ENCODE measurements at regions not wholly inside any gene's neighbourhood (a gene's known extent, or its start where the extent isn't known, plus 50 kb on each side); places are given as distances from the start of the nearest gene placed in this dataset.
"Not testable (repeated sequence)": the region's sequence is repeated elsewhere in the genome, so short reads cannot be mapped to it uniquely, and the experiment has no call there.

DNA sequence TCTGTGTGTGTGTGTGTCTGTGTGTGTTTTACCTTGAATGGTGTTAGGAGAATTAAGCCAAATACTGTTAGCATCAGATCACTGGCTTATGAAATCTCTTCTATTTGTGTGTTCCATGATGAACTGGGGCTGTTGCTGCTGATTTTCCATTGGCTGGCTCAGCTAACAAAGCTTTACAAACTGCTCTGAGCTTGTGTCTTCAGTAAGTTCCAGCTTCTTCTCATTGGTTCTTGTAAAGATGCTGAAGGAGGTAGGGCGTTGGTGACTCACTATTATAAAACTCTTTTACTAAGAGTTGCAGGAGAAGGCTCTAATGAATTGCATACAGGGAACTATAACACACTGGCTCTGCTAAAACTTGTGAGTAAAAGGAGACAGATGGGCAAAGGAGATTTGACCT lies 136.4 kb upstream of the PRKCQ start:
- DNase-seq, result peak; percentile 74

GRCh38 chr10:6713716-6714115 lies 133.6 kb upstream of the PRKCQ start:
- DNase-seq, result no peak

- no peak for DNase-seq
Observed at GRCh38 chr10:6713120-6713519, 133.0 kb upstream of the PRKCQ start.

DNA sequence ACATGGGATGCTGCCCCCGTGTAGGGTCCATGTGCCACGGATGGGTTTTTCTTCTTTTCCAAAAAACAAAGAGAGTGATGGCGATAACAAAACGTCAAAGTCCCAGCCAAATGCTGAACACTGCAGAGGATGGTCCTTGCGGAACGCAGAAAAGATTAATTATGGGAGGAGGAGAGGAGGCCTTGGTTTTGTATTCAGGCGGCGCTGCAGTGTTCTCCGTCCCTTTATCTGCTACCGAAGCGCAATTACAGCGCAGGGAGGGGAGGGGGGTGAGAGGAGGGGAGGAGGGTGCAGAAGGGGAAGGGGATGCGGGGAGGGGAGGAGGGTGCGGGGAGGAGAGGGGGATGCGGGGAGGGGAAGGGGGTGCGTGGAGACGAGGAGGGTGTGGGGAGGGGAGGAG lies 131.8 kb upstream of the PRKCQ start:
- DNase-seq, result no peak

DNA sequence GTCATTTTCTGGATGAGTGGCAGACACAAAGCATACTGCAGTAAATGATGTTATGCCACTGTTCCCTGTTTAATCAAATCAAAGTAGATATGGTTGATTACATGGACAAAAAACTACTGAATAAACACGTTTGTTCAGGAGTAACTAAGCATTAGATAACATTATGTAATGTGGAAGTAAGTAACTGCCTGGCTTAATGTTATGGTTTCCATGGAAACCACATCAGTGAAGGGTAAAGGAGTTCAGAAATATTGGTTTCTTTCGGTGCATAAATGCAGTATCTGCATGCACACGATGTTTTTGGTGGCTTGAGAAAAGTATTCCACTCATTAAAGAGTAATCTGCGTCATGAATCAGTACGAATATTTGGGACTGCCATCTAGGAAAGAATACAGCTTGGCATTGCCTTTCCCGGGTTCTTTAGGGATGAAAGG lies 131.3 kb upstream of the PRKCQ start:
- no peak for DNase-seq

DNA sequence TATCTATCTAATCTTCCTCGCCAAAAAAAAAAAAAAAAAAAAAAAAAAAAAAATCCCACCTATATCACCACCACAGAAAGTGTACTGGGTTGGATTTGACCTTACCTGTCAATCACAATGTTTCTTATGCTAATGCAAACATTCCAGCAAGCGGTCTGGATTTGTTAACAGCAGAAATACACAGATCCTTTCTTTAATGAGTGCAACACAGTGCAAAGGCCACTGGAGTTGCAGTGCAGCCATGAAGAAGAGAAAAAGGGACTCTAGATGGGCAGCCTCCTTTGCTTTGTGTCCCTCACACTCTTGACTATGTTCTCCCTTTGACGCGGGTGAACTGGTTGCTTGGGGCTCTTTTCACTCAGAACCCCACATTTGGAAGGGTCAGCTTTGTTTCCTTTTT lies 127.3 kb upstream of the PRKCQ start:
- DNase-seq, result no peak

- DNase-seq, result no peak
Observed at GRCh38 chr10:6706725-6707124, 126.6 kb upstream of the PRKCQ start.

DNA sequence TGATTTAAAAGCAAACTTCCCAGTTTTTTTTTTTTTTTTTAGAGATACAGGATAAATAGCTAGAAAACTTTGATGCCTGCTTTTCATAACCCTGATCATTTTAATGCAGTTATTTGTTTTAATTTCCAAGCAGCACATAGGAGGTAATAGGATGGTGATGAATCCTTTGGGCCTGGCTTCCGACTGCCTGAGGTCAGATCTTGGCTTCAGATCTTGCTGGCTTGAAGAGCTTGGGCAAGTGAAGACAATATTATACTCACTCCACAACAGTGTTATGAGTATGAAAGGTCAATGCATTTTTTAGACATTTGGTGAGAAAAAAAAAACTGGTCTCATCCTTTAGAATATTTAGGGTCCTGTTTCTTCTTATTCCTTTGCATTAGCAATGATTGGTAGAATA lies 124.8 kb upstream of the PRKCQ start:
- no peak for DNase-seq

DNA sequence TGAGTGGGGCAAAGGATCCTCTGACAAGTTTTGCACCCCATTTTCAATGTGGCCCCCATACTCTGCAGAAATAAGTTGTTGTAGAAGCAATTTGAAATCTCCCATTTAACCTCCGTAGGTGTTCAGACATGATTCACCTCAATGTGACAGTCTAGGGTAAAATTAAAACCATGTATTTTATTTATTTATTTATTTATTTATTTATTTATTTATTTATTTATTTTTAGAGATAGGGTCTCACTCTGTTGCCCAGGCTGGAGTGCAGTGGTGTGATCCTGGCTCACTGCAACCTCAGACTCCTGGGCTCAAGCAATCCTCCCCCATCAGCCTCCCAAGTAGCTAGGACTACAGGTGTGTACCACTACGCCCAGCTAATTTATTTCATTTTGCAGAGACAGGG lies 122.8 kb upstream of the PRKCQ start:
- DNase-seq, result not testable (repeated sequence)

- no peak for DNase-seq
Observed at GRCh38 chr10:6702030-6702429, 122.0 kb upstream of the PRKCQ start.

GRCh38 chr10:6701289-6701688 lies 121.2 kb upstream of the PRKCQ start:
- no peak for DNase-seq

- DNase-seq, result peak; percentile 9
Observed at GRCh38 chr10:6700066-6700465, 120.0 kb upstream of the PRKCQ start.

DNA sequence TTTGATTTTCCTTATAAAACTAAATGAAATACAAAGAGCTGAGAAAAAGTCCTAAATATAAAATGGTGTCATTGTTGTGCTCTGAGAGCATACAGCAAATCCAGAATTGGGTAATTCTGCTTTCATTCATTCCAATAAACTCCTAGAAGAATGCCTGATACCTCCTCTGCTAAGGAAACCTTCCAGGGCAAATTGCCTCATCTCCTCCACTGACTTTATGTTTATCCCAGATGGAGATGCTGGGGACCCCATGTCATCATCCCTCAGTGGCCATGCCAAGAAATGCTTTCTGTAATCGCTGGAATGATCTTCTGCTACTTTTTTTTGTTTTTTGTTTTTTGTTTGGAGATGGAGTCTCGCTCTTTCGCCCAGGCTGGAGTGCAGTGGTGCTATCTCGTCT lies 119.3 kb upstream of the PRKCQ start:
- no peak for DNase-seq

- no peak for DNase-seq
Observed at GRCh38 chr10:6695519-6695918, 115.4 kb upstream of the PRKCQ start.

GRCh38 chr10:6694447-6695140 lies 114.5 kb upstream of the PRKCQ start:
- peak; percentile 32 for DNase-seq

DNA sequence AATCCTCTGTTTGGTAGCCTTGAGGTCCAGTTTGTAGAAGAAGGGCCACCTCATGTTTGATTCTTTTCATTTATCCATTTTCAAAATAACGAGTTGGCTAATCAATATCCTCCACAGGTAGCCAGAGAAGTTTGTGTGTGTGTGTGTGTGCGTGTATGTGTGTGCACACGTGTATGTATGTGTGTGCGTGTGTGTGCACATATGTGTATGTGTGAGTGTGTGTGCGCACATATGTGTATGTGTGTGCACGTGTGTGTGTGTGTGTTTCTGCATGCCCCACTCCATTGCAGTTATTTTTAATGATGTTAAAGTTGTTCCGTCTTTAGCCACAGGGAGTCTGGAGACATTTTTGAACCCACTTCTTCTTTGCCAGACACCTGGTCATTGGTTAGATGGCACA lies 112.8 kb upstream of the PRKCQ start:
- DNase-seq, result no peak

DNA sequence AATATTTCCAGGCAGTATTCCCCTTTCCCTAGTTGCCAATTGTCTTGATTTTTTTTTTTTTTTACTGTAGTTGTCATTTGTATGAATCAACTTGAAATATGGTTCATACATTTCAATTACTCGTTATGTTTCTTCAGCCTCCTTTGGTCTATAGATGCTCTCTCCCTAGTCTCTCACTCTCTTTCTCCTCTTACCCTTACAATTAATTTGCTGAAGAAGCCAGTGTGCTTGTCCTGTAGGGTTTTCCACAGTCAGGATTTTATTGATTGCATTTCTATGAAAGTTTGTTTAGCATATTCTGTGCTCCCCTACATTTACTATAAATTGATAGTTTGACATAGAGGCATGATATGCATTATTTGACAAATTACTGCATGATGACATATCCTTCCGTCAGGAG lies 112.0 kb upstream of the PRKCQ start:
- no peak for DNase-seq

- no peak for DNase-seq
Observed at GRCh38 chr10:6689036-6689435, 109.0 kb upstream of the PRKCQ start.

- DNase-seq, result no peak
Observed at GRCh38 chr10:6680735-6681134, 100.7 kb upstream of the PRKCQ start.

DNA sequence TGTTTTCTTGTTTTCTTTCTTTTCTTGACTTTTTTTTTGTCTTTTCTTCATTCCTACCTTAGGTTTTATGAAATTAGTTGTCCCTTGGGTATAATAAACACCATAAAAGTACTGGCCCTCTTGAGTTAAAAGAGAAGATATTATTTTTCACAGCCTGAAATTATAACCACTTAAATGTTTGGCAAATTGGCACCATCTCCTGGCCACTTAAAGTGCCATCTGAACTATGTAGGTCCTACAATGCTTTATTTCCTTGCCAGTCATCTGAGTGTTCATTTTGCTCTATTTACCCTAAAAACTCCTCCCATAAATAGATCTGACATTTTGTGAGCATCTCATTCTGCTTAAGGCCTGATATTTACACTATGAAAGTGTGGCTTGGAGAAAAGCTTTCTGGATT lies 98.9 kb upstream of the PRKCQ start:
- no peak for DNase-seq

DNA sequence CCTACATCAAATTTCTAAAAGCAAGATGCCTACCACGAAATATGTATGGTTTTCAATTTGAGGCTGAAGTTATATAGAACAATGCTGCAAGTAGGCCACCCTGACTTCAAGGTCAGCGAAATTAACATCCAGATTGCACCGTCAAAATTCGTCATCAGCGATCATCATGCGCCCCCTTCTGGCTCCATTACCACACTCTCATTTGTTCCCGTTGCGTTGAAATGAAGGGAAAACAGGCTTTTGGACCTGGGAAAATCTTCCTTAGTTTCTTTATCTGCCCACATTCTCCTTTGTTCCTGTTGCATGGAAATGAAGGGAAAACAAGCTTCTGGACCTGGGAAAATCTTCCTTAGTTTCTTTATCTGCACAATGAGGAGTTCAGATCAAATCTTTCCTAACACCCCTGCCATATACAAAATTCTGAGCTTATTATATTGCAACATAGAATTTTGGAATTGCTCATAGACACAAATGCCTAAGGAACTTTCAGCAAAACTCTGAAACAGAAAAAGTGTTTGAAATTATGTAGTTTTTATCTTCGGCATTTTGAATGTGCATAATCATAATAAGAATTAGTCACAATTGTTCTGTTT lies 98.2 kb upstream of the PRKCQ start:
- peak; percentile 28 for DNase-seq

GRCh38 chr10:6677129-6677528 lies 97.1 kb upstream of the PRKCQ start:
- not testable (repeated sequence) for DNase-seq

GRCh38 chr10:6674291-6674690 lies 94.2 kb upstream of the PRKCQ start:
- no peak for DNase-seq

GRCh38 chr10:6671976-6672375 lies 91.9 kb upstream of the PRKCQ start:
- DNase-seq, result no peak

DNA sequence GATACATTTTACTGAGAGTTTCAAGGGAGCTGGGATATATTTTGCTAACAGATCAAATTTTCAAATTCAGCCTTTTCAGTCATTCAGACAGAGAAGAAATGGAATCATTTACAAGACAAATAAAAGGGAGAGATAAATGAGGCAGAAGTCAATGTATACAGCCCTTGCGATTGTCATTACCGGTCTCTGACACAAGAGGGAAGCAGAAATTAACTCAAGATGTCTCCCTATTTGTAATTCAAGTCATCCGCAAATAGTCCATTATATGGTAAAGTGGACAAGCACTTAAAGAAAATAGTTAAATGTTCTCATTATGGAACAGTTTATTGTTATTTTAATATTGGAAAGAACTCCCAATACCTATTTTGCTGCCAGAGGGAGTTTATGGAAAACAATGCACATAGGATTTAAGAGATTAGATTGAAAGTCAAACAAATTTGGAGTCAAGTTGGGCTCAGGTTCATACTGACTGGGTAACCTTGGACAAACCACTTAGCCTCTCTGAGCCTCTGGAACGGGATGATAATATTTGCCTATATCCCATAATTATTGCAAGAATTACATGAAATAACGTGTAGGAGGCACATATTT lies 89.3 kb upstream of the PRKCQ start:
- DNase-seq, result peak; percentile 48

Measured in fibroblast of skin of right quadriceps (primary cell).